A673 (cell line): ENCODE measurements at regions not wholly inside any gene's neighbourhood (a gene's known extent, or its start where the extent isn't known, plus 50 kb on each side); places are given as distances from the start of the nearest gene placed in this dataset.

Source experiments
- BruUV-seq: library from RNA; stranded (reverse); fragments of 400-500 nt; replicated peaks from 2 replicates; lab custom pipeline; 2021; lab: Mats Ljungman, UMichigan
- CTCF ChIA-PET: fragments of 300-600 bp; sonication (Branson Sonifier 250); formaldehyde crosslinking; loops from one replicate; lab custom pipeline; 2022; ENCODE audit warnings: antibody characterized with exemption; lab: Charles Lee
- POLR2A ChIA-PET: fragments of 300-600 bp; sonication (Branson Sonifier 250); formaldehyde crosslinking; loops from one replicate; lab custom pipeline; 2022; ENCODE audit warnings: antibody characterized with exemption; ENCODE audit not compliant: low non-redundant PET; lab: Charles Lee
- DNase-seq: peaks from one replicate; pipeline ENCODE4 v3.0.0-alpha.2; 2015; ENCODE audit warnings: low spot score
- H3K27ac ChIP-seq: fragments of 200-600 bp; sonication (generic); 2 replicates; pipeline ENCODE4 v1.5.1; 2016; ENCODE audit warnings: mixed run types, low read depth, mild to moderate bottlenecking, mixed read lengths, antibody characterized with exemption, low read length; ENCODE audit not compliant: poor library complexity, severe bottlenecking
- H3K27me3 ChIP-seq: fragments of 200-600 bp; sonication (generic); replicated peaks from 2 replicates; pipeline ENCODE4 v1.6.1; 2017; ENCODE audit warnings: mixed run types, low read depth, mild to moderate bottlenecking, mixed read lengths, antibody characterized with exemption, low read length; ENCODE audit not compliant: insufficient read depth, poor library complexity
- H3K36me3 ChIP-seq: fragments of 200-600 bp; sonication (generic); 2 replicates; pipeline ENCODE4 v1.6.1; 2016; ENCODE audit warnings: mixed run types, mild to moderate bottlenecking, mixed read lengths, antibody characterized with exemption, low read length; ENCODE audit not compliant: insufficient read depth, poor library complexity, severe bottlenecking
- H3K4me1 ChIP-seq: fragments of 200-600 bp; sonication (generic); 2 replicates; pipeline ENCODE4 v1.6.1; 2017; ENCODE audit warnings: mixed run types, mild to moderate bottlenecking, mixed read lengths, antibody characterized with exemption, low read length; ENCODE audit not compliant: insufficient read depth, poor library complexity, severe bottlenecking
- H3K4me3 ChIP-seq: fragments of 200-600 bp; sonication (generic); 2 replicates; pipeline ENCODE4 v1.5.1; 2016; ENCODE audit warnings: low read depth, mixed run types, mild to moderate bottlenecking, mixed read lengths, low read length; ENCODE audit not compliant: poor library complexity, severe bottlenecking
- H3K9me3 ChIP-seq: fragments of 200-600 bp; sonication (generic); 2 replicates; pipeline ENCODE4 v1.6.1; 2016; ENCODE audit warnings: mixed run types, low read depth, mild to moderate bottlenecking, mixed read lengths, antibody characterized with exemption, low read length; ENCODE audit not compliant: poor library complexity, severe bottlenecking
- CTCF ChIP-seq: fragments of 300-800, 200-600 bp; sonication (generic); conservative IDR thresholded peaks from 2 replicates; pipeline ENCODE4 v1.5.1; 2017; ENCODE audit warnings: low read depth, mild to moderate bottlenecking, antibody characterized with exemption, low read length, moderate library complexity, mixed read lengths
- EZH2 ChIP-seq: fragments of 200-600 bp; sonication (generic); IDR thresholded peaks from 2 replicates; pipeline ENCODE4 v1.6.1; 2017; ENCODE audit warnings: borderline replicate concordance, low read depth, mild to moderate bottlenecking, mixed read lengths, antibody characterized with exemption, low read length; ENCODE audit not compliant: poor library complexity, severe bottlenecking
- intact Hi-C: fragments of 100-400 bp; cut with micrococcal nuclease; formaldehyde crosslinking; loops from one replicate; pipeline ENCODE4 v1.10.0; 2022; ENCODE audit not compliant: unreplicated experiment

DNA sequence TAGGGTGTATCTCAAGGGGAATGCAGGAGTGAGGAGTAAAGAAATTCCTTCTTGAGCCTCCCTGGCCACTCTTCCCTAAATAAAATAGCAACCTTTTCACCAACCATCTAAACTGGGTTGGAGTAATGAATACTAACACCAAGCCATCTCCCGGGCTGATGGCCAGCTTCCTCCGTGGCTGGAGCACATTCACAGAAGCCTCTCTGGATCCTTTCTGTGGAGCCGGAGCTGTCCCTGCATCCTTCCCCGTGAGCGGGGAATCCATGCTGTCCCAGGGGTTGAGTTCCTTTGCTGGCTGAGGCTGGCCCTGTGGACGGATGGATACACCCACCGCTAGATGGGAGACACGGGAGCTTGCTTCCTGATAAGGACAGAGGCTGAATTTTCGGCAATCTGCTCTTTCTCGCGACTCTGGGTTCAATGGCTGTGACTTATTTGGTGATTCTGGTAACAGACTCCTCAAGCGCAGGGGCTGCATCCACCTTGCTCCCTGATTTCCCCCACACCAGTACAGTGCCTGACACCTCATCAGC lies 370.3 kb downstream of the ZNF536 start:
- intact Hi-C loops = no loop called here
- no peak for TF ChIP-seq CTCF
- TF ChIP-seq EZH2 = no peak
- Histone ChIP-seq H3K36me3 (no peaks in the 10 kb centered on the region), H3K27ac (no peak overlapping the region), H3K4me3 (no peak overlapping the region), H3K27me3 (no peaks in the 10 kb centered on the region), H3K4me1 (no peaks in the 10 kb centered on the region), H3K9me3 (no peaks in the 10 kb centered on the region)
- BruUV-seq = no TSS peak
- DNase-seq = no peak
- POLR2A ChIA-PET = no interaction called here
- CTCF ChIA-PET = no interaction called here

DNA sequence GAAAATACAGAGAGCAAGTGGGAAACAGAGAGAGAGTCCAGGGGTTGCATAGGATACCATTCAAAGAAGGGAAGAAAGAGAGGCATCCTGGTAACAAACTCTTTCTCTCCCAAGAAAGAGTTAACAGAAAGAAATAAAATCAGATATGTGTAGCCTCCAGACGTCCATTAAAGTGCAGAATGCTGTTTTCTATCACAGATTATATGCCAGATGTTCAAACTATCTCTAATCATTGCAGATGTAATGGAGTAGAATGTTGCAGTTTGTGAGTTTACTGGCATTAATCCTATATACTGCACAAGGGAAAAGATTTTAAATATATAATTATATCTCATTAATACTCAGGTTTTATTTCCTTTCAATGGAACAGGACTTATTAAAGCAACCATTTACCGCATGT lies 369.4 kb downstream of the ZNF536 start:
- intact Hi-C loops = no loop called here
- H3K4me3 ChIP-seq = no peak overlapping the region
- TF ChIP-seq EZH2 = no peak
- TF ChIP-seq CTCF = no peak
- POLR2A ChIA-PET = no interaction called here
- no peaks in the 10 kb centered on the region for H3K9me3 ChIP-seq
- H3K4me1 ChIP-seq = no peaks in the 10 kb centered on the region
- H3K27me3 ChIP-seq = no peaks in the 10 kb centered on the region
- H3K27ac ChIP-seq = no peak overlapping the region
- no TSS peak for BruUV-seq
- no peaks in the 10 kb centered on the region for H3K36me3 ChIP-seq
- CTCF ChIA-PET = no interaction called here
- DNase-seq = no peak

GRCh38 chr19:30739394-30739793 lies 367.2 kb downstream of the ZNF536 start:
- BruUV-seq = no TSS peak
- H3K9me3 ChIP-seq = no peaks in the 10 kb centered on the region
- intact Hi-C loops = no loop called here
- DNase-seq = no peak
- POLR2A ChIA-PET = no interaction called here
- no peaks in the 10 kb centered on the region for H3K27me3 ChIP-seq
- H3K36me3 ChIP-seq = no peaks in the 10 kb centered on the region
- TF ChIP-seq EZH2 (no peak), CTCF (no peak)
- CTCF ChIA-PET = no interaction called here
- H3K4me3 ChIP-seq = no peak overlapping the region
- no peaks in the 10 kb centered on the region for H3K4me1 ChIP-seq
- H3K27ac ChIP-seq = no peak overlapping the region
